OCI-LY3 (cell line): ENCODE measurements at regions not wholly inside any gene's neighbourhood (a gene's known extent, or its start where the extent isn't known, plus 50 kb on each side); places are given as distances from the start of the nearest gene placed in this dataset.
"Not testable (repeated sequence)": the region's sequence is repeated elsewhere in the genome, so short reads cannot be mapped to it uniquely, and the experiment has no call there.

Experiments
- CTCF ChIP-seq: fragments of 200-600, 300-600 bp; sonication (generic); IDR thresholded peaks from 2 replicates; pipeline ENCODE4 v1.5.1; 2014; ENCODE audit warnings: antibody characterized with exemption, low read length, low read depth
- EZH2phosphoT487 ChIP-seq: fragments of 200-600 bp; shearing (Covaris generic); IDR thresholded peaks from 2 replicates; pipeline ENCODE4 v1.6.1; 2018; ENCODE audit warnings: antibody characterized with exemption, mixed run types, low read depth

- TF ChIP-seq CTCF, EZH2phosphoT487: not testable (repeated sequence)
Measured at GRCh38 chr3:20427268-20427667, 241.3 kb upstream of the SGO1 start.
